COLO668 (cell line): ENCODE measurements at regions not wholly inside any gene's neighbourhood (a gene's known extent, or its start where the extent isn't known, plus 50 kb on each side); places are given as distances from the start of the nearest gene placed in this dataset.

Source experiments
- DNase-seq: peaks from one replicate; lab custom pipeline; 2025; ENCODE audit not compliant: unreplicated experiment; lab: John Stamatoyannopoulos, UW

GRCh38 chr18:39795350-39795749, 2159.7 kb upstream of the PIK3C3 start:
- no peak for DNase-seq

- no peak for DNase-seq
These were observed 2161.4 kb upstream of the PIK3C3 start for GRCh38 chr18:39793609-39794008.

DNA sequence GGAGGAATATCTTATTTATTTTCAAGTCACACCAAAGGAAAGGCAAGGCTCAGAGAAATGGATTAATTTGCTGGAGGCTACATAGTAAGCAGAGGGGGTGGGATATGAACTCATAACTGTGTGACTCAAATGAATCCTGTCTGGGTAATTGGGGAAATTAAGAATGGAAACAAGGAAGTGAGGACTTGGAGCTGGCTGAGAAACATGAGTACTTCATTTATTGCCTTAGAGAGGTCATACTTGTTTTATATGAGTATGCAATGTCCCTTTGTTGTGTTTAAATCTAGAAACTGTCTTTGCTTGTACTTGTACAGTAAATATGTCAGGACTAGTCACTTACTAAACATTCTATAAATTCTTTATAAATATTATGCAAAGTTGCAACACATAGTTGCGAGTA, 2166.7 kb upstream of the PIK3C3 start:
- DNase-seq: no peak

DNA sequence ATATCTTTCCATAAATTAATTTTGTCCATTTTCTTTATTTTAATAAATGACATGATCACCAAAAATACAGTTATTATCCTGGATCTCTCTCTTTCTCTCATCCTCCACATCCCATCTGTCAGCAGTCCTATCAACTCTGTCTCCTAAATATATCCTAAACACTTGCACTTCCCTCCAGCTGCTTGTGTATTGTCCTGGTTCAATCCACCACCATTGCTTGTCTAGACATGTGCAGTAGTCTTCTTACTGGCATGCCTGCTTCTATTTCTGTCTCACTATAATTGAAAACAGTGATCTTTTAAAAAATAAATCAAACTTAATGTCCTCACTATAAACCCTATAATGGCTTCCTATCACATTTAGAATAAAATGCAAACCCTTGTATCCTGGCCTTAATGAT, 2168.6 kb upstream of the PIK3C3 start:
- DNase-seq: no peak

DNA sequence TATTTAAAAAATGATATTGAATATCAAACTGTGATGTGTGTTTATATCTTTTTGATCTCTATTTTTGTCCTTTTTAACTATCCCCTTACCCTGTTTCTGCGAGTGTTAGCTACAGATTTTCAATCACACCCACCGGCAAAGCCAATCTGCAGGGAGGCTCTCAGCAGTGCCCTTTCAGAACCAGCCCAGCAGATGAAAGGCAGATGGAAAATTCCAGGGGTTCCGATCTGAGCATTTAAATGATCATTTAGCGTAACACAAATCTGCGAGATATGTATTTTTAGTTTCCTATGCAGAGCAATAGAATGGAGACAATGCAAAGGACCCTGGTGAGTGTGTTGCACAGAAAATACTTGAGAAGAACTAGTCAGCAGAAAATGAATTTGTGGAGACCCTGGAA, 2170.5 kb upstream of the PIK3C3 start:
- no peak for DNase-seq

DNA sequence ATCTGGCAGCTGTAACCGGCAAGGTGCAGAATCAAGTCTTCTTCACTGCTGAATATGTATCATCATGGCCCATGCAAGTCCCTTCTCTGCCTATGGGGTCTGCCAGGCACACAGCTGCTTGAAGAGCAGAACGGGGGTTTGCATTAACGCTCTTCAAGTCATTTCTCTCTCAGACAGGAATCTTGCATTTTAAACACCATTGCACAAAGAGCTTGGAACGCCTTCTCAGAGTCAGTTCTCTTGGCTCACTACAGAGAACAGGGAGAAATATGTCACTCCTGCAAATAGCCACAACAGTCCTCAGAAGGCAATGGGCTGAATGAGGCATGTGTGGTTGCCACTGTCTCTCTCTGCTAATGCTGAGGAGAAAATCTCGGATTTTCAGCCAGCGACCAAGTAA, 2173.5 kb upstream of the PIK3C3 start:
- DNase-seq: no peak

DNA sequence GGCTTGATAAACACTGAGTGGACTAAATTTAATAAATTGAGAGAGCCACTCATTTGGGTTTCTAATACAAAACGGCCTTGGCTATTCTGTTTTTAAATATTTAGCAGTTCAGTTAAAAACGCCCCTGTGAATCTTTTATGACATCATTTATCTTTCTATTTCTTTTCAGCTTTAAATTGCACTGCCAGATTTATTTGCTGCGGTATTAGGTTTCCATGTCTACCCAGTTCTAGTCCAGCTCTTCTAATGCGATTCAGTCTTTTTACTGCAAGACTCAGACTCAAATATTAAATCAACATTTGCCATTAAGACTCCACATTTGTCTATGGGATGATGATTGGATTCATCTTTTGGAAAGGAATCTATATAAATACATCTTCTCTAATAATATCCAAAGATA, 2174.3 kb upstream of the PIK3C3 start:
- DNase-seq: no peak

DNA sequence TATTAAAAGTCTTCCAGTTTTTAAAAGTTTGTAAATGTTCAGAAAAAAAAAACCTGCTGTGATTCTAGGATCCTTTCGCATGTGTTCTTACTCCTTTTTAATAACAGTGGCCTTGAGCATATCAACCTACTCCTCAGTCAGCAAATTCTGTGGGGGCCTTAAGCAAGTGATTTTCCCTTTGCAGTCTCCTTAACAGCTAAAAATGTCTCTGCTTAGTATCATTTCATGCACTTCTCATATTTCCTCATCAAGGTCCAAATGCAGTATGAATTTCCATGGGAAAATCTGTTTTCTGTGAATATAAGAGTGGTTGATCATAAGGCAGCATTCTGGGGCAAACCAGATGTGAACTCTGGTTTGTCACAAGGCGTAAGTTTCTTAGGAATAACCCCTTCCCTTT, 2175.1 kb upstream of the PIK3C3 start:
- no peak for DNase-seq

GRCh38 chr18:39776766-39777165, 2178.3 kb upstream of the PIK3C3 start:
- no peak for DNase-seq

DNA sequence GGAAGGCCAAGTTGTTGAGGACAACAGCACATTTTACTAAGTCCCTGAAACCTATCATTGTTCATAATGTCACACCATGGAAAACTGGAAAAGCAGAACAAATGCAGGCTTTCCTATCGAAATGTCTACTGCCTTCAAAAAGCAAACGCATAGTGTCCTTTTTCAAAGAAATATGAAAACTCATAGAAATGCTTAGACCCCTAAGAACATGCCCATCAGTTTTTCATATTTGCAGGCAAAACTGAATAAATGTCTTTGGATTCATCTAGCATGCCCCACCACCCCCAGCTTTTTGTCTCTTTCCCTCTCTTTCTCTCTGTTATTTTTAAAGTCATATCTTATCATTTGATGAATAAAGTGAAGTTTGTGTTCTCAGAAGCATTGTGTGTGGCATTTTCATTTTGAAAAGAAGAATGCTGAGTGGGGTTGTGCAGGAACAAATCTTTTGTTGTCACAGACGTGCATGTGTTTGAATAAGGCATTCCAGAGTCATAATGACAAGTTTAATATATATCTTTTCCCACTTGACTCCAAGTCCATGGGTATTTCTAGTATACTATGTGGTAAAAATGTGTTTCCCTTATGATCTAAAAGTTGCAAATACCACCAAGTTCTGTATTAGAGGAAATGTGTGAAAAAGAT, 2180.0 kb upstream of the PIK3C3 start:
- DNase-seq: no peak

GRCh38 chr18:39773646-39774045, 2181.4 kb upstream of the PIK3C3 start:
- no peak for DNase-seq

DNA sequence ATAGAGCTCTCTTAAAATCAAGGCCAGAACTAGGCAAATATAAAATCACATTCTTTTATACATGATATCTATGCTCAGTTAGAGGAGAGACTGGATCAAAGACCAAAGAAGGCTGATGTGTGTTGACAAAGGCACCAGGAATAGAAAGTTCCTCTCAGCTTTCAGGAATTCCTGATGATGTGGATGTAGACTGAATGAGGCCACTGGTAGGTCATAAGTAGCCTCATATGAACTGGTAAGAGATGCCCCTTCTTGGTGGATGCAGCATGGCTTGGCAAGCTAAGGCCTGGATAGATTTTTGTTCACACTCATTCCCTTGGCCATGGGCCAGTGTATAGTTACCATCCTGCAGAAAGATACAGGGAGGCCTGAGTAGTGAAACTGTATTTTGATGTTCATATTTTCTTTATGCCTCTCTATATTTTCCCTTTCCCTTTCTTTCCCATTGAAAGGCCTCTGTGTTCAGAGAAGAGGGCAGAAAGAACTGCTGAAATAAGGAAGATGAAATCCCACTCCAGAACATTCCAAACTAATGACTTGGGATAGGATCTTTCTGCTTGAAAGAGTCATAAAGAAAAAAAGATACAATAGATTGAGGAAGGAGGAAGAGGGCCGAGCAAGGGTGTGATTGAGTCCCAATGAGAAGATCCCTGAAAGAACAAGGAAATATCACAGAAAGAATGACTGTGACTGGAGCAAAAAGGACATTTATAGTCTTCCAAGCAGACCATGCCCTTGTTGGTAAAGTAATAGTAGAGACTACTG, 2182.7 kb upstream of the PIK3C3 start:
- no peak for DNase-seq

DNA sequence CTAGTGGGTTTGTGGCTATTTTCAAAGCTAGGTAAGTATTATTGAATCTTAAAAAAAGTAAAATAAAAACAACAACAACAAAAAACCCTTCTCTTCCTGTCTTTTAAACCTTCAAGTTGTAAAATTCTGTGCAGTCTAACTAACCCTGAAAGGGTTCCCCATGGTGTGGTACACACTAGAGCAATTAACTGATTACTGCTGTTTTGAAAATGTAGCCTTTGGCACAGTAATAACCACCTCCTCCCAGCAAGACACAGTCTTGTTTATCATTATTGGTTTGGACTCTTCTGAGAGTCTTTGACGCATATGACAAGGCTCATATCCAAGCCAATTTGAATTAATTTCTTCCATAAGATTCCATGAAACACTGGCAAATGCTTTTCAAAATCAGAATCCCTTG, 2184.6 kb upstream of the PIK3C3 start:
- DNase-seq: no peak

DNA sequence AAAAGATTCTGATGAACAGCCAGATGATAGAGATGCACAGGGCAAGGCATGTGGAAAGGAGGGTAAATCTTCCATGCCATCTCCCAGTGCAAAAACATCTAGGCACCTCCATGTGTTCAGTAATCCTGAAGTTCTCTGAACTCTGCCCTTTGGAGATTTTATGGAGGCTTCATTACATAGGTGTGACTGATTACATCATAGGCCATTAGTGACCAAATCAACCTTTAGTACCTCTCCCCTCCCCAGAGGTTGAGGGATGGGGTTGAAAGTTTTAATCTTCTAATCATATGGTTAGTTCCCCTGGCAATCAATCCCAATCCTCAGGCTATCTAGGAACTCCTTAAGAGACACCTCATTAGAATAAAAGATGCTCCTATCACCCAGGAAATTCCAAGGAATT, 2190.2 kb upstream of the PIK3C3 start:
- no peak for DNase-seq

GRCh38 chr18:39761273-39761672, 2193.8 kb upstream of the PIK3C3 start:
- no peak for DNase-seq

- DNase-seq: no peak
These were observed 2194.3 kb upstream of the CELF4 start for GRCh38 chr18:39759926-39760325.

- DNase-seq: no peak
These were observed 2187.6 kb upstream of the CELF4 start for GRCh38 chr18:39753178-39753577.

- DNase-seq: no peak
These were observed 2186.8 kb upstream of the CELF4 start for GRCh38 chr18:39752351-39752750.

DNA sequence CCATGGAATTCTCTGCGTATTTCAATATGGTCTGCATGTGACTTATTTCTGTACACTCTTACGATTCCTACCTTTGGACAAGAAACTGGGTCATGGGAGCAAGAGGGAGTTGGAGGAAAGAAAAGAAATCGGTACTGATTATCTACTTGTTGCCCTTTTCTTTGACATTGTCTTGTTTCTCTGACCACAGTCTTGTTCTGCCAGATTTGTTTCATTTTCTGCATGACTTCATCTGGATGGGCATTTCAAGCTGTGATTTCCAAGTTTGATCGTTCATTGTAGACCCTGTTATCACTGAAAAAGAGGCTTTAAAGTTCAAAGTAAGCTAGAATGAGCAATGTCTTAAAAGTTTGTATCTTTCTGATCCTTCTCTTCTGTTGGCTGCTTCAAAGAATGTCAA, 2186.3 kb upstream of the CELF4 start:
- DNase-seq: no peak

DNA sequence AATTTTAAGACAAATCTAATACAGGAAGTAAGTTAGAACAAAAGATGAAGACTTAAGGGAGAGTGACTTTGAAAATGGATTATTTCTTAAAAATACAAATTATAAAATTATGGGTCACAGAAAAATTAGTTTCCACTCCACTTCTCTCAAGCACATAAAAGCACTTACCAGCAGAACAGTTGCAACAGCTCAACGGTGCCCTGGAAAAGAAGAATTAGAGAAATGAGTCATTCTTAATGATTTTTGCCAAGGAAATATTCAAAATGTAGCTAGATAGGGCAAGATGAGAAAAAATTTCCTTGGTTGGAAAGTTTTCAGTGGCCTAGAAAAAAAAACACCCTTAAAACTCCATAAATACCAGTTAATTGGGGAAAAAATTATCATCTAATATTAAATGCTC, 2185.6 kb upstream of the CELF4 start:
- DNase-seq: no peak

GRCh38 chr18:39749154-39749553, 2183.6 kb upstream of the CELF4 start:
- no peak for DNase-seq

DNA sequence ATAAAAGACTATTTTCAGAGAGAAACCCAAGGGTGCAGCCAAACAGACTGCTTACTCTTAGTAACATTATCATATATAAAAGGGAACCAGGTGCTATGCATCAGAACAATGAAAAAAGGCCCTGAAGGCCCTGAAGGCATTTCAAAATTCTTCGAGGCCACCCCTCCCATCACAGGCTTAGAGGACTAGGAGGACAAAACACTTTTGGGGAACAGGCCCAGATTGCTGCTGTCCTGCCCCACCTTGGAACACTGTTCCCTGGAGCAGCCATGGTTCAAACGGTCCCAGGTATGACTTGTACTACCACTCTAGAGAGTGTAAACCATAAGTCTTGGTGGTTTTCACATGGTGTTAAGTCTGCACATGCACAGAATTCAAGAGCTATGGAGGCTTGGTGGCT, 2183.1 kb upstream of the CELF4 start:
- no peak for DNase-seq

DNA sequence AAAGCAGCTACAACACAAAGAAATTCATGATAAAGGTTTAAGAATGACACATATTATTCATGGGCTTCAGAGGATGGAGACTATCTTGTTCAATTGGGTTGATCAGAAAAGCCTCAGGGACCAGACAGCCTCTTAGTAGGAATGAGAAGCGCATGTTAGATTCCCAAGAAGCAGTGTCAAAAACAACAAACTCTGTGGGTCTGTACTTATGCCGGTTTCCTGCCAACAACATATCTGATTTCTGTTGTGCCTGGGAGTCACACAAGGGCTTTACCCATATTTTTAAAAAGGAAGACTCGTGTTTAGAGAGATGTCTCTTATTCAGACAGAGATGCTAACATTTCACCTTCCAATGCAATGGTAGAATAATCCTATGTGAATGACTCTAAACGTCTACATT, 2180.6 kb upstream of the CELF4 start:
- DNase-seq: no peak
